GM13977 (cell line): ENCODE measurements at regions not wholly inside any gene's neighbourhood (a gene's known extent, or its start where the extent isn't known, plus 50 kb on each side); places are given as distances from the start of the nearest gene placed in this dataset.

Experiments
- DNase-seq: peaks from one replicate; pipeline ENCODE4 v3.0.0; 2012; ENCODE audit warnings: low spot score
- CTCF ChIP-seq: IDR thresholded peaks from 2 replicates; pipeline ENCODE4 v1.5.1; 2012; ENCODE audit warnings: mild to moderate bottlenecking, control low read depth; ENCODE audit not compliant: insufficient read depth; ENCODE audit errors: extremely low read depth, missing control alignments
- in situ Hi-C: fragments of 300-500 bp; cut with MboI; formaldehyde crosslinking; loops from one replicate; pipeline ENCODE4 v1.12.0; 2022; ENCODE audit warnings: low sequenced_read_pairs, low pct_unique_long_range_greater_than_20kb, mixed read lengths, inconsistent platforms; ENCODE audit not compliant: unreplicated experiment

DNA sequence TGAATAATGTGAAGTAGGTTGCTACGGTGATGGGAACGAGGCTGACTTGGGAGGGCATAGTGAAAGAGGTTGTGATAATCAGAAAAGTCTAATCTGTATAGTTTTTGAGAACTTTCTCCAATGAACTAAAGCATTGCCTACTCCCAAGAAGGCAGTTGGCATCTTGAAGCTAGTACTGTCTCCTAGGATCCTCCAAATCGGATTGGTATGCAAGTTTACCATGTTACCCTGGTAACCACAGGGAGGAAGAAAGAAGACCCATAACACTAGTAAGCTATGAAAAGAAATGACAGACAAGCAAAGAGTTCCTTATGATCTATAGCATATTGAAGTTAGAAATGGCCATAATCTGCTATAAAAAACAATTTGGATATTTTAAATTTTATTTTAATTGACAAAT, 127.2 kb upstream of the SYNPR start:
- no peak for TF ChIP-seq CTCF
- in situ Hi-C loops = no loop called here
- no peak for DNase-seq

GRCh38 chr3:63151897-63152296, 126.2 kb upstream of the SYNPR start:
- in situ Hi-C loops = no loop called here
- TF ChIP-seq CTCF = no peak
- no peak for DNase-seq

DNA sequence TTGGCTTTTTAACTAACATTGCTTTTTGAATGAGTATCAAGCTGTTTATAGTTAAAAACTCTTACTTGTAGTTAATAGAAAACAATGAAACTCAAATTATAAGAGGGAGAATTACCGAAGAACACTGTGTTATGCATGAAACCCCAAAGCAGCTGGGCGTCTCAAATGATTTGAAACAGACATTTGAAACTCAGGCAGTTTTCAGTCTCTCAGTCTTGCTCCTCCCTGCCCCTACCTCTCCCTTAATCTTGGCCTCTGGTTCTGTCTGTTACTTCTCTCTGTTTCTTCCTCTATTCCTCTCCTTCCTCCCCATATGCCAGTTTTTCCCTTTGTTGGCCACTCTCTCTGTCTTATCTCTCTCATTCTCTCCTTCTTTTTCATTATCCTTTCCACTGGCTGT, 118.3 kb upstream of the SYNPR start:
- in situ Hi-C loops = no loop called here
- TF ChIP-seq CTCF = no peak
- no peak for DNase-seq

DNA sequence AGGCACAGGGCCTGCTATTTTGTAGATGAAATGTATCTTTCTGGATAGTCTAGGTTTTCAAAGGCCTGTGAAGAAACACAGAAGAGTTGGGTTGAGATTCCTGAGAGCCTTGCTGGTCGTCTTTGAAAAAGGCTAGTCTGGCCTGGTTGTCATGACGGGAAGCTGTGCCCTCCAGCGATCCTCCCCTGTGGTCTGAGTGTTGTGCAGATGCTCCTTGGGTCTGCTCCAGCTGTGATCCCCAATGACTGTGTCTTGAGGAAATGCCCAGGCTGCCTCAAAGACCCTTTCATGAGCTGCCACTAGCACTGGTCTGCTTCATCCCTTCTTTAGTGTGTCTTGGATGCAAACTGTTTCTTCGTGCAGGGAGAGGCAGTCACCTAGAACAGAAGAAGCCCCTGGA, 111.0 kb upstream of the SYNPR start:
- no peak for DNase-seq
- in situ Hi-C loops = no loop called here
- TF ChIP-seq CTCF = no peak

GRCh38 chr3:63168179-63168578, 109.9 kb upstream of the SYNPR start:
- no peak for TF ChIP-seq CTCF
- in situ Hi-C loops = no loop called here
- no peak for DNase-seq

- in situ Hi-C loops = no loop called here
- DNase-seq = no peak
- no peak for TF ChIP-seq CTCF
Observed at GRCh38 chr3:63179862-63180522, 98.1 kb upstream of the SYNPR start.
